ENCODE measurements at regions not wholly inside any gene's neighbourhood (a gene's known extent, or its start where the extent isn't known, plus 50 kb on each side); places are given as distances from the start of the nearest gene placed in this dataset.

- TF ChIP-seq CTCF (conservative IDR thresholded peaks at IDR 0.05 in 1 of 2, IDR thresholded peaks at IDR 0.05 in 1 of 2; ENCODE audit: low read depth in 1 of 2, low read length in 2 of 2) = no peak
- no peak for TF ChIP-seq EZH2 (IDR thresholded peaks at IDR 0.05; ENCODE audit: low read length, missing control alignments)
These were observed 326.5 kb upstream of the PRR16 start for GRCh38 chr5:120137582-120137981.
